Subcutaneous abdominal adipose tissue (tissue), 5 donors: ENCODE measurements at regions not wholly inside any gene's neighbourhood (a gene's known extent, or its start where the extent isn't known, plus 50 kb on each side); places are given as distances from the start of the nearest gene placed in this dataset.

Experiments used
- H3K27ac ChIP-seq: one replicate; pipeline ENCODE4 v1.7.0; 2013; ENCODE audit warnings: low read depth, mild to moderate bottlenecking, inconsistent platforms, low read length, moderate library complexity
- H3K27me3 ChIP-seq, 5 donors: one replicate each; pipeline ENCODE4 v1.7.0; 2013; ENCODE audit warnings: low read length in 5 of 5, inconsistent platforms in 1 of 5; ENCODE audit not compliant: control insufficient read depth in 5 of 5, insufficient read depth in 4 of 5
- H3K36me3 ChIP-seq, 5 donors: one replicate each; pipeline ENCODE4 v1.7.0; 2013; ENCODE audit warnings: low read length in 5 of 5; ENCODE audit not compliant: control insufficient read depth in 5 of 5, insufficient read depth in 5 of 5
- H3K4me1 ChIP-seq, 5 donors: one replicate each; pipeline ENCODE4 v1.7.0; 2013; ENCODE audit warnings: low read length in 5 of 5, mild to moderate bottlenecking in 3 of 5, moderate library complexity in 1 of 5; ENCODE audit not compliant: control insufficient read depth in 5 of 5, insufficient read depth in 5 of 5
- H3K4me3 ChIP-seq, 5 donors: one replicate each; pipeline ENCODE4 v1.7.0; 2013; ENCODE audit warnings: low read length in 5 of 5, low read depth in 1 of 5
- H3K9ac ChIP-seq, 5 donors: one replicate each; pipeline ENCODE4 v1.7.0; 2013; ENCODE audit warnings: low read length in 5 of 5, mild to moderate bottlenecking in 4 of 5, moderate library complexity in 3 of 5
- H3K9me3 ChIP-seq, 5 donors: one replicate each; pipeline ENCODE4 v1.7.0; 2013; ENCODE audit warnings: low read length in 5 of 5; ENCODE audit not compliant: control insufficient read depth in 5 of 5
- donor health status: healthy.
- donor health status: healthy.
- donor health status: healthy.
- donor health status: healthy.
- donor health status: healthy.

GRCh38 chr7:124379296-124379695, 346.4 kb upstream of the TMEM229A start:
- peaks cover 0 to 7% (median 0%) of the 10 kb centered on the region in 5 donors for H3K9me3 ChIP-seq
- no peak overlapping the region for H3K27ac ChIP-seq
- H3K4me3 ChIP-seq, result no peak overlapping the region
- no peaks in the 10 kb centered on the region for H3K27me3 ChIP-seq
- H3K9ac ChIP-seq, result no peak overlapping the region
- no peaks in the 10 kb centered on the region for H3K4me1 ChIP-seq
- no peaks in the 10 kb centered on the region for H3K36me3 ChIP-seq

GRCh38 chr7:124376111-124376510, 343.2 kb upstream of the TMEM229A start:
- Histone ChIP-seq H3K9me3 (peaks cover 0 to 7% (median 0%) of the 10 kb centered on the region in 5 donors), H3K36me3 (no peaks in the 10 kb centered on the region), H3K27me3 (no peaks in the 10 kb centered on the region), H3K9ac (no peak overlapping the region), H3K4me1 (no peaks in the 10 kb centered on the region), H3K27ac (no peak overlapping the region), H3K4me3 (no peak overlapping the region)

- Histone ChIP-seq H3K27ac (no peak overlapping the region), H3K4me1 (no peaks in the 10 kb centered on the region), H3K9ac (no peak overlapping the region), H3K36me3 (no peaks in the 10 kb centered on the region), H3K4me3 (no peak overlapping the region), H3K27me3 (no peaks in the 10 kb centered on the region), H3K9me3 (peaks cover 0 to 3% (median 0%) of the 10 kb centered on the region in 5 donors)
These were observed 342.5 kb upstream of the TMEM229A start for GRCh38 chr7:124375391-124375790.

GRCh38 chr7:124369310-124369709, 336.4 kb upstream of the TMEM229A start:
- H3K27me3 ChIP-seq, result no peaks in the 10 kb centered on the region
- no peaks in the 10 kb centered on the region for H3K36me3 ChIP-seq
- H3K4me1 ChIP-seq, result no peaks in the 10 kb centered on the region
- no peak overlapping the region for H3K9ac ChIP-seq
- H3K4me3 ChIP-seq, result no peak overlapping the region
- H3K9me3 ChIP-seq, result no peaks in the 10 kb centered on the region
- no peak overlapping the region for H3K27ac ChIP-seq

GRCh38 chr7:124366118-124366517, 333.3 kb upstream of the TMEM229A start:
- no peaks in the 10 kb centered on the region for H3K4me1 ChIP-seq
- H3K36me3 ChIP-seq, result no peaks in the 10 kb centered on the region
- no peak overlapping the region for H3K9ac ChIP-seq
- no peak overlapping the region for H3K27ac ChIP-seq
- no peak overlapping the region for H3K4me3 ChIP-seq
- no peaks in the 10 kb centered on the region for H3K9me3 ChIP-seq
- H3K27me3 ChIP-seq, result no peaks in the 10 kb centered on the region

- Histone ChIP-seq H3K36me3 (no peaks in the 10 kb centered on the region), H3K27me3 (no peaks in the 10 kb centered on the region), H3K9ac (no peak overlapping the region), H3K27ac (no peak overlapping the region), H3K9me3 (no peaks in the 10 kb centered on the region), H3K4me1 (no peaks in the 10 kb centered on the region), H3K4me3 (no peak overlapping the region)
These were observed 331.4 kb upstream of the TMEM229A start for GRCh38 chr7:124364283-124364682.

GRCh38 chr7:124354201-124354600, 321.3 kb upstream of the TMEM229A start:
- Histone ChIP-seq H3K9me3 (no peaks in the 10 kb centered on the region), H3K27me3 (no peaks in the 10 kb centered on the region), H3K4me1 (no peaks in the 10 kb centered on the region), H3K27ac (no peak overlapping the region), H3K4me3 (no peak overlapping the region), H3K36me3 (no peaks in the 10 kb centered on the region), H3K9ac (no peak overlapping the region)

- H3K9me3 ChIP-seq, result peaks cover 0 to 3% (median 0%) of the 10 kb centered on the region in 5 donors
- no peak overlapping the region for H3K4me3 ChIP-seq
- H3K27ac ChIP-seq, result no peak overlapping the region
- no peaks in the 10 kb centered on the region for H3K27me3 ChIP-seq
- no peaks in the 10 kb centered on the region for H3K36me3 ChIP-seq
- H3K4me1 ChIP-seq, result no peaks in the 10 kb centered on the region
- no peak overlapping the region for H3K9ac ChIP-seq
These were observed 319.1 kb upstream of the TMEM229A start for GRCh38 chr7:124351950-124352349.

GRCh38 chr7:124349443-124349842, 316.6 kb upstream of the TMEM229A start:
- no peak overlapping the region for H3K4me3 ChIP-seq
- no peak overlapping the region for H3K9ac ChIP-seq
- no peaks in the 10 kb centered on the region for H3K27me3 ChIP-seq
- no peaks in the 10 kb centered on the region for H3K36me3 ChIP-seq
- H3K27ac ChIP-seq, result no peak overlapping the region
- no peaks in the 10 kb centered on the region for H3K4me1 ChIP-seq
- peaks cover 0 to 3% (median 3%) of the 10 kb centered on the region in 5 donors for H3K9me3 ChIP-seq

GRCh38 chr7:124338861-124339260, 306.0 kb upstream of the TMEM229A start:
- Histone ChIP-seq H3K27ac (no peak overlapping the region), H3K36me3 (no peaks in the 10 kb centered on the region), H3K9me3 (peaks cover 0 to 4% (median 0%) of the 10 kb centered on the region in 5 donors), H3K4me3 (no peak overlapping the region), H3K9ac (no peak overlapping the region), H3K27me3 (no peaks in the 10 kb centered on the region), H3K4me1 (no peaks in the 10 kb centered on the region)
